Osteocyte (in vitro differentiated cells): ENCODE measurements at regions not wholly inside any gene's neighbourhood (a gene's known extent, or its start where the extent isn't known, plus 50 kb on each side); places are given as distances from the start of the nearest gene placed in this dataset.

Experiments
- DNase-seq: peaks from one replicate; pipeline ENCODE4 v3.0.0; 2021; ENCODE audit warnings: mixed read lengths; ENCODE audit not compliant: unreplicated experiment; ENCODE audit errors: extremely low spot score
- H3K27ac Mint-ChIP-seq: one replicate; pipeline ENCODE4 v1.8.0; 2021; ENCODE audit warnings: mild to moderate bottlenecking, mixed read lengths; ENCODE audit not compliant: unreplicated experiment
- H3K27me3 Mint-ChIP-seq: one replicate; pipeline ENCODE4 v1.8.0; 2021; ENCODE audit warnings: mixed read lengths; ENCODE audit not compliant: unreplicated experiment
- H3K36me3 Mint-ChIP-seq: one replicate; pipeline ENCODE4 v1.8.0; 2021; ENCODE audit warnings: mixed read lengths; ENCODE audit not compliant: unreplicated experiment
- H3K4me1 Mint-ChIP-seq: one replicate; pipeline ENCODE4 v1.8.0; 2021; ENCODE audit warnings: mixed read lengths; ENCODE audit not compliant: unreplicated experiment
- H3K4me3 Mint-ChIP-seq: one replicate; pipeline ENCODE4 v1.8.0; 2021; ENCODE audit warnings: mild to moderate bottlenecking, moderate library complexity, mixed read lengths; ENCODE audit not compliant: unreplicated experiment
- H3K9me3 Mint-ChIP-seq: one replicate; pipeline ENCODE4 v1.8.0; 2021; ENCODE audit warnings: mixed read lengths; ENCODE audit not compliant: unreplicated experiment
- CTCF ChIP-seq: fragments of 200-600 bp; sonication (generic); IDR thresholded peaks from 2 replicates; pipeline ENCODE4 v1.5.0; 2021; ENCODE audit warnings: antibody characterized with exemption, mild to moderate bottlenecking, moderate library complexity

- Mint-ChIP-seq H3K4me3 (no peak overlapping the region), H3K9me3 (no peaks in the 10 kb centered on the region), H3K27me3 (no peaks in the 10 kb centered on the region), H3K4me1 (peaks cover 36% of the 10 kb centered on the region), H3K27ac (no peak overlapping the region), H3K36me3 (no peaks in the 10 kb centered on the region)
- peak; percentile 11 for DNase-seq
- no peak for TF ChIP-seq CTCF
Measured at GRCh38 chr20:53801609-53802370, 208.2 kb upstream of the ZNF217 start.

- Mint-ChIP-seq H3K4me3 (no peak overlapping the region), H3K36me3 (no peaks in the 10 kb centered on the region), H3K27ac (no peak overlapping the region), H3K9me3 (no peaks in the 10 kb centered on the region), H3K27me3 (no peaks in the 10 kb centered on the region), H3K4me1 (peaks cover 31% of the 10 kb centered on the region)
- peak; percentile 46 for DNase-seq
- TF ChIP-seq CTCF, result no peak
Measured at GRCh38 chr20:53800883-53801604, 207.4 kb upstream of the ZNF217 start.

GRCh38 chr20:53800418-53800817 is 206.8 kb upstream of the ZNF217 start:
- Mint-ChIP-seq H3K4me1 (peaks cover 27% of the 10 kb centered on the region), H3K4me3 (no peak overlapping the region), H3K27ac (no peak overlapping the region), H3K36me3 (no peaks in the 10 kb centered on the region), H3K9me3 (no peaks in the 10 kb centered on the region), H3K27me3 (no peaks in the 10 kb centered on the region)
- no peak for TF ChIP-seq CTCF
- DNase-seq, result no peak

GRCh38 chr20:53797085-53797484 is 203.4 kb upstream of the ZNF217 start:
- Mint-ChIP-seq H3K36me3 (no peaks in the 10 kb centered on the region), H3K9me3 (no peaks in the 10 kb centered on the region), H3K4me1 (peaks cover 30% of the 10 kb centered on the region), H3K27me3 (no peaks in the 10 kb centered on the region), H3K4me3 (no peak overlapping the region), H3K27ac (no peak overlapping the region)
- TF ChIP-seq CTCF, result no peak
- DNase-seq, result no peak

- DNase-seq, result no peak
- no peak for TF ChIP-seq CTCF
Measured at GRCh38 chr20:53795170-53795569, 201.5 kb upstream of the ZNF217 start.

More at GRCh38 chr20:53795170-53795569, 201.5 kb upstream of the ZNF217 start:
- Mint-ChIP-seq H3K27ac (no peak overlapping the region), H3K27me3 (no peaks in the 10 kb centered on the region), H3K36me3 (no peaks in the 10 kb centered on the region), H3K4me3 (no peak overlapping the region), H3K9me3 (no peaks in the 10 kb centered on the region), H3K4me1 (peaks cover 42% of the 10 kb centered on the region)
